GM23248 (cell line): ENCODE measurements at regions not wholly inside any gene's neighbourhood (a gene's known extent, or its start where the extent isn't known, plus 50 kb on each side); places are given as distances from the start of the nearest gene placed in this dataset.

Experiments
- DNase-seq: peaks from one replicate; pipeline ENCODE4 v3.0.0-alpha.2; 2015
- H2AFZ ChIP-seq: fragments of 200-600 bp; sonication (generic); 2 replicates; pipeline ENCODE4 v1.6.1; 2016; ENCODE audit warnings: antibody characterized with exemption
- H3F3A ChIP-seq: fragments of 200-600 bp; sonication (generic); 2 replicates; pipeline ENCODE4 v1.6.1; 2016; ENCODE audit warnings: mild to moderate bottlenecking, antibody characterized with exemption, mixed run types; ENCODE audit not compliant: insufficient read depth
- H3K27ac ChIP-seq: fragments of 200-600 bp; sonication (generic); 2 replicates; pipeline ENCODE4 v1.5.1; 2016; ENCODE audit warnings: mild to moderate bottlenecking
- H3K27me3 ChIP-seq: fragments of 200-600 bp; sonication (generic); replicated peaks from 2 replicates; pipeline ENCODE4 v1.6.1; 2016; ENCODE audit warnings: mild to moderate bottlenecking; ENCODE audit not compliant: insufficient read depth
- H3K36me3 ChIP-seq: fragments of 200-600 bp; sonication (generic); 2 replicates; pipeline ENCODE4 v1.6.1; 2016; ENCODE audit warnings: low read depth, mild to moderate bottlenecking
- H3K4me1 ChIP-seq: fragments of 200-600 bp; sonication (generic); 2 replicates; pipeline ENCODE4 v1.6.1; 2016; ENCODE audit warnings: mild to moderate bottlenecking; ENCODE audit not compliant: insufficient read depth
- H3K4me2 ChIP-seq: fragments of 200-600 bp; sonication (generic); one replicate; pipeline ENCODE4 v1.6.1; 2016; ENCODE audit warnings: mild to moderate bottlenecking; ENCODE audit not compliant: unreplicated experiment
- H3K4me3 ChIP-seq: fragments of 200-600 bp; sonication (generic); 2 replicates; pipeline ENCODE4 v1.5.1; 2016; ENCODE audit warnings: mild to moderate bottlenecking
- H3K79me2 ChIP-seq: fragments of 200-600 bp; sonication (generic); 2 replicates; pipeline ENCODE4 v1.6.1; 2016; ENCODE audit warnings: mild to moderate bottlenecking; ENCODE audit not compliant: insufficient read depth
- H3K9ac ChIP-seq: fragments of 200-600 bp; sonication (generic); 2 replicates; pipeline ENCODE4 v1.6.1; 2016; ENCODE audit warnings: mild to moderate bottlenecking
- H3K9me2 ChIP-seq: fragments of 200-600 bp; sonication (generic); 2 replicates; pipeline ENCODE4 v1.6.1; 2016; ENCODE audit warnings: mixed run types, mild to moderate bottlenecking, moderate library complexity; ENCODE audit not compliant: insufficient read depth
- H3K9me3 ChIP-seq: fragments of 200-600 bp; sonication (generic); one replicate; pipeline ENCODE4 v1.6.1; 2017; ENCODE audit warnings: low read depth
- H4K20me1 ChIP-seq: fragments of 200-600 bp; sonication (generic); 2 replicates; pipeline ENCODE4 v1.6.0; 2016; ENCODE audit not compliant: insufficient read depth
- EZH2 ChIP-seq: fragments of 200-600 bp; sonication (generic); IDR thresholded peaks from 2 replicates; pipeline ENCODE4 v1.6.1; 2018; ENCODE audit warnings: antibody characterized with exemption, mild to moderate bottlenecking; ENCODE audit not compliant: insufficient read depth, poor library complexity, severe bottlenecking
- EZH2phosphoT487 ChIP-seq: fragments of 200-600 bp; sonication (generic); IDR thresholded peaks from 2 replicates; pipeline ENCODE4 v1.6.1; 2018; ENCODE audit warnings: antibody characterized with exemption, moderate library complexity, mild to moderate bottlenecking, low read depth; ENCODE audit not compliant: insufficient read depth
- WGBS, 2 experiments: methylation state at CpG; one replicate each; pipeline ENCODE4 v1.1.6; 2015 to 2017; ENCODE audit warnings: low lambda C conversion rate in 2 of 2, low coverage in 1 of 2; ENCODE audit errors: missing lambda C conversion rate in 2 of 2; 5-methylcytosine and 5-hydroxymethylcytosine counted together
- in situ Hi-C: fragments of 300-500 bp; cut with MboI; formaldehyde crosslinking; loops from 2 replicates; pipeline ENCODE4 v1.15.0; 2020

GRCh38 chr12:98295681-98296080 lies 219.7 kb upstream of the TMPO start:
- TF ChIP-seq EZH2, result no peak
- no peak for TF ChIP-seq EZH2phosphoT487
- no peak overlapping the region for H3K4me3 ChIP-seq
- H3K36me3 ChIP-seq, result no peaks in the 10 kb centered on the region
- DNase-seq, result peak; percentile 11
- 0 to 5% methylated on average over 2 of the region's 2 CpGs for WGBS, 2 experiments
- H3K27me3 ChIP-seq, result no peaks in the 10 kb centered on the region
- H3K4me2 ChIP-seq, result no peak overlapping the region
- H3K9me2 ChIP-seq, result no peaks in the 10 kb centered on the region
- no peaks in the 10 kb centered on the region for H4K20me1 ChIP-seq
- H3K9me3 ChIP-seq, result no peaks in the 10 kb centered on the region
- no peak overlapping the region for H2AFZ ChIP-seq
- H3K4me1 ChIP-seq, result no peaks in the 10 kb centered on the region
- H3K9ac ChIP-seq, result no peak overlapping the region
- no peaks in the 10 kb centered on the region for H3F3A ChIP-seq
- no peaks in the 10 kb centered on the region for H3K79me2 ChIP-seq
- in situ Hi-C loops, result no loop called here
- H3K27ac ChIP-seq, result no peak overlapping the region

- DNase-seq, result no peak
- Histone ChIP-seq H4K20me1 (no peaks in the 10 kb centered on the region), H3K4me3 (no peak overlapping the region), H3K27ac (no peak overlapping the region), H3K9me2 (no peaks in the 10 kb centered on the region), H3K4me2 (no peak overlapping the region), H3K36me3 (no peaks in the 10 kb centered on the region), H3F3A (no peaks in the 10 kb centered on the region), H3K4me1 (no peaks in the 10 kb centered on the region), H3K27me3 (no peaks in the 10 kb centered on the region), H2AFZ (no peak overlapping the region), H3K79me2 (no peaks in the 10 kb centered on the region), H3K9ac (no peak overlapping the region), H3K9me3 (no peaks in the 10 kb centered on the region)
- WGBS, 2 experiments, result 26 to 27% methylated on average over 6 of the region's 6 CpGs
- TF ChIP-seq EZH2phosphoT487 (no peak), EZH2 (no peak)
- in situ Hi-C loops, result no loop called here
Observed at GRCh38 chr12:98296462-98297079, 218.8 kb upstream of the TMPO start.

GRCh38 chr12:98297538-98297937 lies 217.9 kb upstream of the TMPO start:
- H3K36me3 ChIP-seq, result no peaks in the 10 kb centered on the region
- no peaks in the 10 kb centered on the region for H3K27me3 ChIP-seq
- in situ Hi-C loops, result no loop called here
- no peak overlapping the region for H3K4me2 ChIP-seq
- 3 to 6% methylated on average over 3 of the region's 3 CpGs for WGBS, 2 experiments
- DNase-seq, result no peak
- no peaks in the 10 kb centered on the region for H3K4me1 ChIP-seq
- H3K4me3 ChIP-seq, result no peak overlapping the region
- no peaks in the 10 kb centered on the region for H3K9me3 ChIP-seq
- H3K79me2 ChIP-seq, result no peaks in the 10 kb centered on the region
- no peak overlapping the region for H3K27ac ChIP-seq
- TF ChIP-seq EZH2 (no peak), EZH2phosphoT487 (no peak)
- no peak overlapping the region for H2AFZ ChIP-seq
- no peaks in the 10 kb centered on the region for H3F3A ChIP-seq
- no peak overlapping the region for H3K9ac ChIP-seq
- no peaks in the 10 kb centered on the region for H4K20me1 ChIP-seq
- no peaks in the 10 kb centered on the region for H3K9me2 ChIP-seq

GRCh38 chr12:98308141-98308540 lies 207.2 kb upstream of the TMPO start:
- no peak overlapping the region for H3K27ac ChIP-seq
- no peak overlapping the region for H3K4me2 ChIP-seq
- WGBS, 2 experiments, result 25 to 27% methylated on average over 2 of the region's 2 CpGs
- no peaks in the 10 kb centered on the region for H3K27me3 ChIP-seq
- H3K9me3 ChIP-seq, result no peaks in the 10 kb centered on the region
- H2AFZ ChIP-seq, result no peak overlapping the region
- H3K36me3 ChIP-seq, result no peaks in the 10 kb centered on the region
- no peaks in the 10 kb centered on the region for H3F3A ChIP-seq
- no peaks in the 10 kb centered on the region for H3K4me1 ChIP-seq
- H4K20me1 ChIP-seq, result no peaks in the 10 kb centered on the region
- no peak overlapping the region for H3K9ac ChIP-seq
- DNase-seq, result no peak
- no peaks in the 10 kb centered on the region for H3K79me2 ChIP-seq
- H3K9me2 ChIP-seq, result no peaks in the 10 kb centered on the region
- TF ChIP-seq EZH2 (no peak), EZH2phosphoT487 (no peak)
- no peak overlapping the region for H3K4me3 ChIP-seq
- in situ Hi-C loops, result no loop called here
